ENCODE measurements at regions not wholly inside any gene's neighbourhood (a gene's known extent, or its start where the extent isn't known, plus 50 kb on each side); places are given as distances from the start of the nearest gene placed in this dataset.

- Histone ChIP-seq H3K9ac (ENCODE audit: low read length in 3 of 3) (no peak overlapping the region), H3K27ac (ENCODE audit: low read depth in 2 of 2, low read length in 2 of 2) (no peak overlapping the region), H3K9me3 (ENCODE audit: control insufficient read depth in 2 of 3, insufficient read depth in 1 of 3, low read length in 3 of 3) (no peaks in the 10 kb centered on the region), H3K36me3 (ENCODE audit: control insufficient read depth in 2 of 3, insufficient read depth in 3 of 3, low read length in 3 of 3) (no peaks in the 10 kb centered on the region), H3K27me3 (ENCODE audit: control insufficient read depth, insufficient read depth, low read length) (no peaks in the 10 kb centered on the region), H3K4me1 (ENCODE audit: control insufficient read depth in 2 of 3, insufficient read depth in 2 of 3, low read depth in 1 of 3, low read length in 3 of 3) (peaks cover 0 to 5% (median 0%) of the 10 kb centered on the region in 3 donors), H3K4me3 (ENCODE audit: low read length in 3 of 3) (no peak overlapping the region)
- TF ChIP-seq CTCF (IDR thresholded peaks at IDR 0.05; ENCODE audit: borderline replicate concordance, extremely low read depth, insufficient read depth): no peak
- peak in 1 of 5 donors; percentile 16 for DNase-seq
- no peak for FAIRE-seq
- intact Hi-C loops (cut with DNase I): no loop called here
Measured at GRCh38 chr10:101294109-101294508, 59.9 kb upstream of the BTRC start.

- intact Hi-C loops (cut with DNase I): no loop called here
- no peak for FAIRE-seq
Measured at GRCh38 chr10:101295261-101295660, 58.7 kb upstream of the BTRC start.

GRCh38 chr10:101297901-101298486 lies 56.0 kb upstream of the BTRC start:
- Histone ChIP-seq H3K27ac (ENCODE audit: low read depth in 2 of 2, low read length in 2 of 2) (no peak overlapping the region), H3K36me3 (ENCODE audit: control insufficient read depth in 2 of 3, insufficient read depth in 3 of 3, low read length in 3 of 3) (no peaks in the 10 kb centered on the region), H3K4me3 (ENCODE audit: low read length in 3 of 3) (no peak overlapping the region), H3K27me3 (ENCODE audit: control insufficient read depth, insufficient read depth, low read length) (no peaks in the 10 kb centered on the region), H3K4me1 (ENCODE audit: control insufficient read depth in 2 of 3, insufficient read depth in 2 of 3, low read depth in 1 of 3, low read length in 3 of 3) (peaks cover 0 to 2% (median 0%) of the 10 kb centered on the region in 3 donors), H3K9me3 (ENCODE audit: control insufficient read depth in 2 of 3, insufficient read depth in 1 of 3, low read length in 3 of 3) (no peaks in the 10 kb centered on the region), H3K9ac (ENCODE audit: low read length in 3 of 3) (no peak overlapping the region)
- peak; percentile 82 for TF ChIP-seq CTCF (IDR thresholded peaks at IDR 0.05; ENCODE audit: borderline replicate concordance, extremely low read depth, insufficient read depth)
- DNase-seq: peak in 4 of 5 donors; percentile 73 to 82 (median 81)
- intact Hi-C loops (cut with DNase I): no loop called here
- no peak for FAIRE-seq

More at GRCh38 chr10:101295261-101295660, 58.7 kb upstream of the BTRC start:
- Histone ChIP-seq H3K4me3 (ENCODE audit: low read length in 3 of 3) (no peak overlapping the region), H3K27me3 (ENCODE audit: control insufficient read depth, insufficient read depth, low read length) (no peaks in the 10 kb centered on the region), H3K9me3 (ENCODE audit: control insufficient read depth in 2 of 3, insufficient read depth in 1 of 3, low read length in 3 of 3) (no peaks in the 10 kb centered on the region), H3K4me1 (ENCODE audit: control insufficient read depth in 2 of 3, insufficient read depth in 2 of 3, low read depth in 1 of 3, low read length in 3 of 3) (peaks cover 0 to 5% (median 0%) of the 10 kb centered on the region in 3 donors), H3K9ac (ENCODE audit: low read length in 3 of 3) (no peak overlapping the region), H3K27ac (ENCODE audit: low read depth in 2 of 2, low read length in 2 of 2) (no peak overlapping the region), H3K36me3 (ENCODE audit: control insufficient read depth in 2 of 3, insufficient read depth in 3 of 3, low read length in 3 of 3) (no peaks in the 10 kb centered on the region)
- no peak for TF ChIP-seq CTCF (IDR thresholded peaks at IDR 0.05; ENCODE audit: borderline replicate concordance, extremely low read depth, insufficient read depth)
- peak in 3 of 5 donors; percentile 19 to 54 (median 34) for DNase-seq

- Histone ChIP-seq H3K27ac (ENCODE audit: low read depth in 2 of 2, low read length in 2 of 2) (no peak overlapping the region), H3K27me3 (ENCODE audit: control insufficient read depth, insufficient read depth, low read length) (no peaks in the 10 kb centered on the region), H3K4me1 (ENCODE audit: control insufficient read depth in 2 of 3, insufficient read depth in 2 of 3, low read depth in 1 of 3, low read length in 3 of 3) (peaks cover 0 to 2% (median 0%) of the 10 kb centered on the region in 3 donors), H3K9me3 (ENCODE audit: control insufficient read depth in 2 of 3, insufficient read depth in 1 of 3, low read length in 3 of 3) (no peaks in the 10 kb centered on the region), H3K9ac (ENCODE audit: low read length in 3 of 3) (no peak overlapping the region), H3K36me3 (ENCODE audit: control insufficient read depth in 2 of 3, insufficient read depth in 3 of 3, low read length in 3 of 3) (no peaks in the 10 kb centered on the region), H3K4me3 (ENCODE audit: low read length in 3 of 3) (no peak overlapping the region)
- no peak for DNase-seq
- intact Hi-C loops (cut with DNase I): no loop called here
- FAIRE-seq: no peak
- TF ChIP-seq CTCF (IDR thresholded peaks at IDR 0.05; ENCODE audit: borderline replicate concordance, extremely low read depth, insufficient read depth): no peak
Measured at GRCh38 chr10:101299211-101299610, 54.8 kb upstream of the BTRC start.
